ENCODE measurements at regions not wholly inside any gene's neighbourhood (a gene's known extent, or its start where the extent isn't known, plus 50 kb on each side); places are given as distances from the start of the nearest gene placed in this dataset.

- TF ChIP-seq CTCF (conservative IDR thresholded peaks at IDR 0.05; ENCODE audit: low read depth, low read length): no peak
- no peak for TF ChIP-seq RFX5 (IDR thresholded peaks at IDR 0.05; ENCODE audit: low read depth, low read length)
- TF ChIP-seq POLR2A (IDR thresholded peaks at IDR 0.05; ENCODE audit: low read depth, low read length): no peak
- TF ChIP-seq, protein P1, sequence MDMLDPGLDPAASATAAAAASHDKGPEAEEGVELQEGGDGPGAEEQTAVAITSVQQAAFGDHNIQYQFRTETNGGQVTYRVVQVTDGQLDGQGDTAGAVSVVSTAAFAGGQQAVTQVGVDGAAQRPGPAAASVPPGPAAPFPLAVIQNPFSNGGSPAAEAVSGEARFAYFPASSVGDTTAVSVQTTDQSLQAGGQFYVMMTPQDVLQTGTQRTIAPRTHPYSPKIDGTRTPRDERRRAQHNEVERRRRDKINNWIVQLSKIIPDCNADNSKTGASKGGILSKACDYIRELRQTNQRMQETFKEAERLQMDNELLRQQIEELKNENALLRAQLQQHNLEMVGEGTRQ (IDR thresholded peaks at IDR 0.05; ENCODE audit: low read depth, low read length): no peak
- no peak for TF ChIP-seq BHLHE40 (IDR thresholded peaks at IDR 0.05; ENCODE audit: low read depth, low read length)
- no peak for TF ChIP-seq RAD21 (IDR thresholded peaks at IDR 0.05; ENCODE audit: low read length)
Measured at GRCh38 chrX:39222346-39223113, 421.3 kb downstream of the MID1IP1 start.

All from IMR-90 (cell line).